DOHH2 (cell line): ENCODE measurements at regions not wholly inside any gene's neighbourhood (a gene's known extent, or its start where the extent isn't known, plus 50 kb on each side); places are given as distances from the start of the nearest gene placed in this dataset.
"Not testable (repeated sequence)": the region's sequence is repeated elsewhere in the genome, so short reads cannot be mapped to it uniquely, and the experiment has no call there.

Experiments
- H3F3A ChIP-seq: fragments of 200-600 bp; sonication (generic), shearing (Covaris generic); 2 replicates; pipeline ENCODE4 v1.6.0; 2016; ENCODE audit warnings: antibody characterized with exemption, mild to moderate bottlenecking; ENCODE audit not compliant: control insufficient read depth, insufficient read depth
- H3K27ac ChIP-seq: fragments of 200-600 bp; sonication (generic); 2 replicates; pipeline ENCODE4 v1.5.1; 2014; ENCODE audit warnings: low read depth, mild to moderate bottlenecking, low read length, moderate library complexity
- H3K27me3 ChIP-seq: fragments of 200-600 bp; sonication (generic); 2 replicates; pipeline ENCODE4 v1.6.1; 2014; ENCODE audit warnings: mild to moderate bottlenecking, low read length, mixed read lengths; ENCODE audit not compliant: control insufficient read depth
- H3K36me3 ChIP-seq: fragments of 200-600 bp; sonication (generic); 2 replicates; pipeline ENCODE4 v1.6.1; 2014; ENCODE audit warnings: mild to moderate bottlenecking, low read length, moderate library complexity, mixed read lengths; ENCODE audit not compliant: control insufficient read depth
- H3K4me1 ChIP-seq: fragments of 200-600 bp; sonication (generic); 2 replicates; pipeline ENCODE4 v1.6.1; 2014; ENCODE audit warnings: mild to moderate bottlenecking, low read length, mixed read lengths; ENCODE audit not compliant: control insufficient read depth
- H3K4me2 ChIP-seq: fragments of 200-600 bp; sonication (generic); 2 replicates; pipeline ENCODE4 v1.6.0; 2014; ENCODE audit warnings: mild to moderate bottlenecking, low read length, moderate library complexity
- H3K4me3 ChIP-seq: fragments of 200-600 bp; sonication (generic); 2 replicates; pipeline ENCODE4 v1.5.1; 2014; ENCODE audit warnings: mild to moderate bottlenecking, low read length, mixed read lengths
- H3K79me2 ChIP-seq: fragments of 200-600 bp; sonication (generic); 2 replicates; pipeline ENCODE4 v1.6.1; 2014; ENCODE audit warnings: mild to moderate bottlenecking, low read length, mixed read lengths; ENCODE audit not compliant: control insufficient read depth
- H3K9me2 ChIP-seq: fragments of 200-600 bp; sonication (generic); replicated peaks from 2 replicates; pipeline ENCODE4 v1.6.1; 2014; ENCODE audit warnings: mild to moderate bottlenecking, low read length, mixed read lengths; ENCODE audit not compliant: control insufficient read depth
- H3K9me3 ChIP-seq: fragments of 200-600 bp; sonication (generic); 2 replicates; pipeline ENCODE4 v1.6.1; 2014; ENCODE audit warnings: antibody characterized with exemption, low read length, mixed read lengths; ENCODE audit not compliant: control insufficient read depth, insufficient read depth
- H4K20me1 ChIP-seq: fragments of 200-600 bp; sonication (generic); 2 replicates; pipeline ENCODE4 v1.6.0; 2014; ENCODE audit warnings: low read depth, mild to moderate bottlenecking, antibody characterized with exemption, low read length, moderate library complexity; ENCODE audit not compliant: control insufficient read depth, insufficient read depth

DNA sequence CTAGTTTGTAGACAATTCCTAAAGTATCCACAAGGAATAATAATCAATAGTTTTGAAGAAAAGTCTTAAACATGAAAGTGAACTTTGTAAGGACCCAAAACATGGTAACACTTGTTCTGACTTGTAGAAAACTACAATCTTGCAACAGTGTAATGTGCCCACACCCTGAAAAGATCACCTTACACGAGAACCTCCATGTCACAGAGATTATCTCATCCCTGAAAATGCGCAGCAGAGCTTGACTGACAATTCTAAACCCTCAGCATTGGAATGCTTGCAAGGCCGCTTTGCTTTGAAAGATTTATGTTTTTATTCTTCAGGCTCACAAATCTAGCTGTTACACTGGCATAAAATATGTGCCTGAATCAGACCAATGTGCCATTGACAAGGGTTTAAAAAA lies 346.6 kb downstream of the KLF13 start:
- H3K4me1 ChIP-seq, H3K4me2 ChIP-seq, H3K9me2 ChIP-seq, H3K27ac ChIP-seq, H3F3A ChIP-seq, H3K36me3 ChIP-seq, H3K9me3 ChIP-seq, H4K20me1 ChIP-seq, H3K27me3 ChIP-seq, H3K4me3 ChIP-seq, H3K79me2 ChIP-seq: not testable (repeated sequence)

DNA sequence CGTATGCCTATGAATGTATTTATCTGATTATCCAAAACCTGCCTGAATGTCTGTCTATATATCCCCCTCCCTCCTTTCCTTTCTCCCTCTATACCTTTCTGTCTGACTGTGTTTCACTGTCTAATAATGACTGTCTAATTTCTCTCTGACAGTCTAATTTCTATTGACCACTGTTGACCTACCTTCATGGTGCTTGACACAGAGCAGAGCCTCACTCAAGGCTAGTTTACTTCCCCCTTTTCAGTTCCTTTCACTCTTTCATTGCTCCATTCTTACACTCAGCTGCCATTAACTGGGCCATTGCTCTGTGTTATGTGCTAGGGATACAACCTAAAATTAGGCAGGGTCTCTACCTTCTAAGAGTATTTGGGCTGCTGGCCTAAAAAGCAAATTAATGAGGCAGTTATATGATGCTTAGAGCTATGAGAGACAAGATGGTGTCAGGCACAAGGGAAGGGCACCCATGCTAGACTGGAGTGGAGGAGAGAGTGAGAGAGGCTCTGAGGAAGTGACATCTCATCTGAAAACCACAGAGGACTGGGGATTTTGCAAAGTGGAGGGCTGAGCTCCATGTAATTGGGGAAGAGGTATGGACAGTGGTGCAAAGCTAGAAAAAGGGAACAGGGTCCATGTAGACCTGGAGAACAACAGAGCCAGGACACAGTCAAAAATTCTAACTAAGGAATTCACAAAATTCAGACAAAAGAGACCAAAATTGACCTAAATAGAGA lies 348.6 kb upstream of the CHRNA7 start:
- not testable (repeated sequence) for H3K4me2 ChIP-seq, H3K79me2 ChIP-seq

DNA sequence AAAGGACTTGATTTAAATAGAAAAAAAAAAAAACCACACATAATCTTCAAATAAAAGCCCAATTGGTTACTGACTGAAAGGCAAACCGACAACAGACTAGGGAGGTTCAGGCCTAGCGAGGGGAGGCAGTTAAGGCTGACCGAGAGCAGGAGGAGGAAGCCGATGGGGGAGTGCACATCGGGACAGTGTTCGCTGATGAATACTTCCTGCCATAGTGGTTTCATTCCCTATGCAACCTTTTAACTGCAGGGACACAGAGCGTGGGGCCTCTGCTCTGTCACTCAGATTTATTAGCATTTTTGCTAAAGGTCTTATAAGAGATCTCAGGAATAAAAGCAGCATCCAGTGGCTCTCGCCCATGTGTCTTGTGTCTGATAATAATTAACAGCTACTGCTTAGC lies 343.2 kb upstream of the CHRNA7 start:
- H3K27me3 ChIP-seq, H3K4me3 ChIP-seq, H4K20me1 ChIP-seq, H3K4me2 ChIP-seq, H3K27ac ChIP-seq, H3K36me3 ChIP-seq, H3K9me2 ChIP-seq, H3F3A ChIP-seq, H3K79me2 ChIP-seq, H3K4me1 ChIP-seq, H3K9me3 ChIP-seq: not testable (repeated sequence)

More for the DNA sequence above, 348.6 kb upstream of the CHRNA7 start:
- H3K27ac ChIP-seq, H3K9me2 ChIP-seq, H3K4me3 ChIP-seq, H3K36me3 ChIP-seq, H3K4me1 ChIP-seq, H3K9me3 ChIP-seq, H3F3A ChIP-seq, H3K27me3 ChIP-seq, H4K20me1 ChIP-seq: not testable (repeated sequence)

DNA sequence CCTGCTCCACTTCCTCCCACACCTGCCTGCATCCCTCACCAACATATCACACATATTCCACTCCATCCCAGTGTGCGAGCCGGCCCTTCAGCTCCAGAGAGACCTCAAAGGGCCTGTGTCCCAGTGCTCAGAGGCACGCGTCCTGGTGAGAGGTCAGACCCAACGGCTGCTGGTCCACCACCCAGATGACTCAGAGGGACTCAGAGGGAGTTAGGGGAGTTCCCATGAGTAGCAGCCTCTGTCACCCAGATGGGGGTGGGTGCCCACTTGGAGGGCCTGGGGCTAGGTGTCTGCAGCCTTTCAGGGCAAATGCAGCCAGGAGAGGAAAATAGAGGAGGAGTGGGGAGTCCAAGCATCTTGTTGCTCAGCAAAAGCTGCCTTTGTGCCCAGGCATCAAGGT lies 333.8 kb upstream of the CHRNA7 start:
- not testable (repeated sequence) for H3K27me3 ChIP-seq, H3K27ac ChIP-seq, H3K79me2 ChIP-seq, H3K4me1 ChIP-seq, H3K36me3 ChIP-seq, H3K9me2 ChIP-seq, H3K4me2 ChIP-seq, H4K20me1 ChIP-seq, H3K4me3 ChIP-seq, H3K9me3 ChIP-seq, H3F3A ChIP-seq

DNA sequence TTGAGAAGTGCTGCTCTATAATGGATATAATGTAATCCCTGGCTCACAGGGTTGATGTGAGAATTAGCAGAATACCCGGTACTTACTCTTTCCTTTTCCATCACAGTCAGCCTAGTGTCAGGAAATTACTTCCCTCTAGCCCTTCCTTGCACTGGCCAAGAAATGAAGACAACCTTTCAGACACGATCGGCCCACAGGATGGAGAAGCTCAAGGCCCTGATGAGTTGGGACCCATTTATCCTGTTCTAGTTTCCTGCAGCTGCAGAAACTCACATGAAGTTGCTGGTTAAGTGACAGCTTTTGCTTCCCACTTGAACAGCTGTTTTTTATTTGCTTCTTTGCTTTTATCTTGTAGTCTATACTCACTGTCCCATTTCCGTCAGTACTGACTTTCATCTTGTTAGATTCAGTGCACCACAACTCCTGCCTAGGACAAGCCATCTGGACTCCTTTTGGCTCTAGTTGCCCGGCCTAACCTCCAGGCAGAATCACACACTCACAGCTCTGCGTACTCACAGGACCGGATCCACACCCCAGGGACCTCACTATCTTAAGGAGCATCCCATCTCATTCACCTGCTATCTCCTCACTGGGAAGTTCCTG lies 325.1 kb upstream of the CHRNA7 start:
- H3K4me1 ChIP-seq, H3K27ac ChIP-seq, H4K20me1 ChIP-seq, H3K79me2 ChIP-seq, H3K4me2 ChIP-seq, H3K27me3 ChIP-seq, H3F3A ChIP-seq, H3K36me3 ChIP-seq, H3K9me3 ChIP-seq, H3K9me2 ChIP-seq, H3K4me3 ChIP-seq: not testable (repeated sequence)

DNA sequence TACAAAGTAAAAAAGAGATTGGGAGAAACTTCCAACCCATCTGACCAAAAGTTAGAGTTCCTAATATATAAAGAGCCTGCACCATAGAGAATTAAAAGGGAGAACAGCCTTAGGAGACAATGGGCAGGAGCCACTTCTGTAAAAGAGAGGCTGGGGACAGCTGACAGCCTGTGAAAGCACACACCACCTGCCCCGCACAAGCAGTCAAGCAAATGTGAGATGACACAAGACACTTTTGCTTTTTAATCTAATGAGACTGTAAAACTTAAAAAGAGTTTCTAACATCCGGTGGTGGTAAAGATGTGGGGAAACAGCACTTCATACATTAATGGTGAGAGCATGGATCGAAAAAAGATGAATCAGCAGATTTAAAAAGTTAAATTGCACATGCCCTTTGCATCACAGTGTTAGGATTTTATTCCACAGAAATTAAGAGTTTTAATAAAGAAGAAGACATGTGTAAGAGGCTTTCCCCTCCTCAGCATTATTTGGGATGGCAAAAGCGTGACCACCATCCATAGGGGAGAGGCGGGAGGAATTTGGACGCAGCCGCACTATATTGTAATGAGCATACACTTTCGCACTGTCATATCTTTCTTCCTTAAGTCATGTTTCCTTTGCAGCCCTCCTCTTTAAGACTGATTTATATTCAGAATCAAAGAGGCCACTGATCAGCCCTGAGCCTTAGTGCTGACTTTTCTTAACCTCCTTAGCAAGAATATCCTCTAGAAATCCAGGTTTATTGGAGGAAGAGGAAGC lies 322.2 kb upstream of the CHRNA7 start:
- H3F3A ChIP-seq, H3K4me1 ChIP-seq, H3K27ac ChIP-seq, H4K20me1 ChIP-seq, H3K4me2 ChIP-seq, H3K36me3 ChIP-seq, H3K9me3 ChIP-seq, H3K9me2 ChIP-seq, H3K79me2 ChIP-seq, H3K4me3 ChIP-seq, H3K27me3 ChIP-seq: not testable (repeated sequence)

DNA sequence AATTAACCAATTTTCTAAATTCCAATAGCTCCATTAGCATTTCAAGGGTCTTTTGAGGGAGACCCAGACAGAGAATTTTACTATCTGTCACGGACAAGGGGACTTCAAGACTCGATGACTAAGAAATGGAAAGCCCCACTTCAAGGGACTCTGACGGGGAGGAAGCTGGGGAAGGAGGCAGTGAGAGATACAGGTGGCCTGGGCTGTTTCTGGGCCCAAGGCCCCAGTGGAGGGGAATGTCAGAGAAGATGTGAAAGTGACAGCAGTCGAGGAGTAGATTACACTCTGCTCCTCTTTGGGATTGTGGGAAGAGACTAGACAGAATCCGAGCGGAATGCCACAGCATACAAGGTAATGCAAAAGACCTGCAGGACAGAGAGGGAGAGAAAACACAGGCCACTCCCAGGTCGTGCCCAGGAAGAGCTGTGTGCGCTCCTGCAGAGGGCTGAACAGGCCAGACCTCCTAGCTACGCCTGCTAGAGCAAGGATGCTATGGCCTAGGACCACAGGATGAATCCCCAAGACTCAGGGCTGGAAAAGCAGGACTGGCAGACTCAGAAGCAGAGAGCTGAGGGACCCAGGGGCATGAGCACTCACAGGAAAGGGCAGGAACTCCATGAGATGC lies 321.5 kb upstream of the CHRNA7 start:
- not testable (repeated sequence) for H3F3A ChIP-seq, H3K27me3 ChIP-seq, H4K20me1 ChIP-seq, H3K9me3 ChIP-seq, H3K4me3 ChIP-seq, H3K79me2 ChIP-seq, H3K4me2 ChIP-seq, H3K36me3 ChIP-seq, H3K27ac ChIP-seq, H3K4me1 ChIP-seq, H3K9me2 ChIP-seq

DNA sequence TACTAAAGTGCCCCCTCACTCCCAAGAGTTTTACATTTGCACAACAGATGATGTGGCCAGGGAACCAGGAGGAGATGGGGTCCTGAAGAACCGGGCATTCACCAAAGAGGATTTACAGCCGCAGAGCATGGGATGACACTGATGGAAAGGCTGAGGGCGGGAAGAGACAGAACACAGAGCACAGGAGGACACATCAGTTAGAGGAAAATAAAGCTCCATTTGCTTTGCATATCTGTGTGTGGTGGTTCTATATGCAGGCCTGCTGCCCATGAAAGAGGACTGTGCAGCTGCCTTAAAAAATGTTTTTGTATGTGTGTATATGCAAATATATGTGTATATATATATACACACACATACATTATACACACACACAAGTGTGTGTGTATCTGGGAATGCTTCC lies 320.8 kb upstream of the CHRNA7 start:
- H3K27ac ChIP-seq, H3K4me1 ChIP-seq, H4K20me1 ChIP-seq, H3F3A ChIP-seq, H3K27me3 ChIP-seq, H3K4me3 ChIP-seq, H3K79me2 ChIP-seq, H3K36me3 ChIP-seq, H3K4me2 ChIP-seq, H3K9me3 ChIP-seq, H3K9me2 ChIP-seq: not testable (repeated sequence)
